A673 (cell line): ENCODE measurements at regions not wholly inside any gene's neighbourhood (a gene's known extent, or its start where the extent isn't known, plus 50 kb on each side); places are given as distances from the start of the nearest gene placed in this dataset.

Experiments
- BruUV-seq: library from RNA; stranded (reverse); fragments of 400-500 nt; replicated peaks from 2 replicates; lab custom pipeline; 2021; lab: Mats Ljungman, UMichigan
- CTCF ChIA-PET: fragments of 300-600 bp; sonication (Branson Sonifier 250); formaldehyde crosslinking; loops from one replicate; lab custom pipeline; 2022; ENCODE audit warnings: antibody characterized with exemption; lab: Charles Lee
- POLR2A ChIA-PET: fragments of 300-600 bp; sonication (Branson Sonifier 250); formaldehyde crosslinking; loops from one replicate; lab custom pipeline; 2022; ENCODE audit warnings: antibody characterized with exemption; ENCODE audit not compliant: low non-redundant PET; lab: Charles Lee
- DNase-seq: peaks from one replicate; pipeline ENCODE4 v3.0.0-alpha.2; 2015; ENCODE audit warnings: low spot score
- H3K27ac ChIP-seq: fragments of 200-600 bp; sonication (generic); 2 replicates; pipeline ENCODE4 v1.5.1; 2016; ENCODE audit warnings: mixed run types, low read depth, mild to moderate bottlenecking, mixed read lengths, antibody characterized with exemption, low read length; ENCODE audit not compliant: poor library complexity, severe bottlenecking
- H3K27me3 ChIP-seq: fragments of 200-600 bp; sonication (generic); replicated peaks from 2 replicates; pipeline ENCODE4 v1.6.1; 2017; ENCODE audit warnings: mixed run types, low read depth, mild to moderate bottlenecking, mixed read lengths, antibody characterized with exemption, low read length; ENCODE audit not compliant: insufficient read depth, poor library complexity
- H3K36me3 ChIP-seq: fragments of 200-600 bp; sonication (generic); 2 replicates; pipeline ENCODE4 v1.6.1; 2016; ENCODE audit warnings: mixed run types, mild to moderate bottlenecking, mixed read lengths, antibody characterized with exemption, low read length; ENCODE audit not compliant: insufficient read depth, poor library complexity, severe bottlenecking
- H3K4me1 ChIP-seq: fragments of 200-600 bp; sonication (generic); 2 replicates; pipeline ENCODE4 v1.6.1; 2017; ENCODE audit warnings: mixed run types, mild to moderate bottlenecking, mixed read lengths, antibody characterized with exemption, low read length; ENCODE audit not compliant: insufficient read depth, poor library complexity, severe bottlenecking
- H3K4me3 ChIP-seq: fragments of 200-600 bp; sonication (generic); 2 replicates; pipeline ENCODE4 v1.5.1; 2016; ENCODE audit warnings: low read depth, mixed run types, mild to moderate bottlenecking, mixed read lengths, low read length; ENCODE audit not compliant: poor library complexity, severe bottlenecking
- H3K9me3 ChIP-seq: fragments of 200-600 bp; sonication (generic); 2 replicates; pipeline ENCODE4 v1.6.1; 2016; ENCODE audit warnings: mixed run types, low read depth, mild to moderate bottlenecking, mixed read lengths, antibody characterized with exemption, low read length; ENCODE audit not compliant: poor library complexity, severe bottlenecking
- CTCF ChIP-seq: fragments of 300-800, 200-600 bp; sonication (generic); conservative IDR thresholded peaks from 2 replicates; pipeline ENCODE4 v1.5.1; 2017; ENCODE audit warnings: low read depth, mild to moderate bottlenecking, antibody characterized with exemption, low read length, moderate library complexity, mixed read lengths
- EZH2 ChIP-seq: fragments of 200-600 bp; sonication (generic); IDR thresholded peaks from 2 replicates; pipeline ENCODE4 v1.6.1; 2017; ENCODE audit warnings: borderline replicate concordance, low read depth, mild to moderate bottlenecking, mixed read lengths, antibody characterized with exemption, low read length; ENCODE audit not compliant: poor library complexity, severe bottlenecking
- intact Hi-C: fragments of 100-400 bp; cut with micrococcal nuclease; formaldehyde crosslinking; loops from one replicate; pipeline ENCODE4 v1.10.0; 2022; ENCODE audit not compliant: unreplicated experiment

GRCh38 chr1:8169364-8170058 lies 143.4 kb upstream of the ERRFI1 start:
- H3K36me3 ChIP-seq, result no peaks in the 10 kb centered on the region
- peak overlapping the region; percentile 69 for H3K27ac ChIP-seq
- H3K4me3 ChIP-seq, result no peak overlapping the region
- peaks cover 39% of the 10 kb centered on the region for H3K4me1 ChIP-seq
- H3K9me3 ChIP-seq, result no peaks in the 10 kb centered on the region
- no TSS peak for BruUV-seq
- DNase-seq, result peak; percentile 92
- CTCF ChIA-PET, result interaction anchor here (0.6 kb wide), 1 partner anchor 35 kb away, joined by 4 read pairs; no protein-coding TSS in a partner anchor
- POLR2A ChIA-PET, result interaction anchor here (0.6 kb wide), 1 partner anchor 155 kb away, joined by 5 read pairs; no protein-coding TSS in a partner anchor
- intact Hi-C loops, result loop anchor here (5.0 kb wide), 1 partner anchor 72 kb away; no protein-coding TSS in a partner anchor
- H3K27me3 ChIP-seq, result no peaks in the 10 kb centered on the region
- TF ChIP-seq CTCF, result no peak
- TF ChIP-seq EZH2, result no peak

- Histone ChIP-seq H3K27me3 (no peaks in the 10 kb centered on the region), H3K4me1 (peaks cover 32% of the 10 kb centered on the region), H3K27ac (no peak overlapping the region), H3K9me3 (no peaks in the 10 kb centered on the region), H3K4me3 (no peak overlapping the region), H3K36me3 (no peaks in the 10 kb centered on the region)
- BruUV-seq, result no TSS peak
- intact Hi-C loops, result loop anchor here (5.0 kb wide), 1 partner anchor 71 kb away; no protein-coding TSS in a partner anchor
- POLR2A ChIA-PET, result no interaction called here
- CTCF ChIA-PET, result interaction anchor here (0.7 to 1.1 kb wide), 2 partner anchors 14 to 25 kb away, joined by 3 to 5 read pairs; no protein-coding TSS in a partner anchor
- DNase-seq, result no peak
- no peak for TF ChIP-seq EZH2
- no peak for TF ChIP-seq CTCF
Observed at GRCh38 chr1:8167936-8168335, 141.8 kb upstream of the ERRFI1 start.

- DNase-seq, result no peak
- Histone ChIP-seq H3K27ac (peak overlapping the region; percentile 4), H3K36me3 (no peaks in the 10 kb centered on the region), H3K27me3 (no peaks in the 10 kb centered on the region), H3K4me1 (peaks cover 32% of the 10 kb centered on the region), H3K9me3 (no peaks in the 10 kb centered on the region), H3K4me3 (no peak overlapping the region)
- BruUV-seq, result no TSS peak
- no peak for TF ChIP-seq EZH2
- no peak for TF ChIP-seq CTCF
- intact Hi-C loops, result loop anchor here (5.0 kb wide), 1 partner anchor 69 kb away; no protein-coding TSS in a partner anchor
- ChIA-PET CTCF (no interaction called here), POLR2A (interaction anchor here (0.7 kb wide), 1 partner anchor 52 kb away, joined by 3 read pairs; no protein-coding TSS in a partner anchor)
Observed at GRCh38 chr1:8166406-8166805, 140.3 kb upstream of the ERRFI1 start.
